HG03439 (cell line): ENCODE measurements at regions not wholly inside any gene's neighbourhood (a gene's known extent, or its start where the extent isn't known, plus 50 kb on each side); places are given as distances from the start of the nearest gene placed in this dataset.

Experiments
- ATAC-seq: cut with Tn5 transposase; IDR thresholded peaks from one replicate; pipeline ENCODE4 v1.9.1; 2021; ENCODE audit warnings: mild to moderate bottlenecking, moderate library complexity; ENCODE audit not compliant: unreplicated experiment

DNA sequence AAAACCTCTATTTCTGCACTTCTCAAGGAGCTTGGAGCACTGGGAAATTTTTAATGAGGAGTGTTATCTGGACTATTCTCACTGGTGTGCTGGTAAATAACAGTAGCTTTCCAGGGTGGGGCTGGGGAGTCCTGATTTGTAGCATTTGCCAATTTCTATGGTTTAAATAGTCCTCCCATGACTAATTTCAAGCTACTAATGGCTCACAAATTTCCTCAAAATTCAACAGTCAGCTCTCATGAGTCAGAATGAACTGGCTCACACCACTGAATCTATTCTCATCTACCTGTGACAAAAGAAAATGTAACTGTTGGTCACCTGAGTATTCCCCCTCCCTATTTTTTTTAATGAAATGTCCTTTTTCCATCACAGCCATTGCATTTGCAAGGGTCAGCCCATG lies 449.6 kb downstream of the KIF16B start:
- no peak for ATAC-seq

DNA sequence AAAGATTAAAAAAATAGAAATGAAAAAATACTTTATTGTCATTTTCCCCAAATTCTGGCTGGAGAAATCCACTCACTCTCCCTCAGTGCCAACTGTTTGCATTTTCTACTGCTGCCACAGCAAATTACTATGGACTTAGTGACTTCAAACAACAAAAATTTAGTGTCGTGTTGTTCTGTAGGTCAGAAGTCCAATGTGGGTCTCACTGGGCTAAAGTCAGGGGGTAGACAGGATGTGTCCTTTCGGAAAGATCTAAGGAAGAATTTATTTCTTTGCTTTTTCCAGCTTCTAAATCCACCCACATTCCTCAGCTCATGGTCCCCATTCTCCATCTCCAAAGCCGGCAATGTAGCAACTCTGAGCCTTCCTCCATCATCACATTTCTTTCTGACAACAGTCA lies 453.3 kb downstream of the KIF16B start:
- no peak for ATAC-seq

DNA sequence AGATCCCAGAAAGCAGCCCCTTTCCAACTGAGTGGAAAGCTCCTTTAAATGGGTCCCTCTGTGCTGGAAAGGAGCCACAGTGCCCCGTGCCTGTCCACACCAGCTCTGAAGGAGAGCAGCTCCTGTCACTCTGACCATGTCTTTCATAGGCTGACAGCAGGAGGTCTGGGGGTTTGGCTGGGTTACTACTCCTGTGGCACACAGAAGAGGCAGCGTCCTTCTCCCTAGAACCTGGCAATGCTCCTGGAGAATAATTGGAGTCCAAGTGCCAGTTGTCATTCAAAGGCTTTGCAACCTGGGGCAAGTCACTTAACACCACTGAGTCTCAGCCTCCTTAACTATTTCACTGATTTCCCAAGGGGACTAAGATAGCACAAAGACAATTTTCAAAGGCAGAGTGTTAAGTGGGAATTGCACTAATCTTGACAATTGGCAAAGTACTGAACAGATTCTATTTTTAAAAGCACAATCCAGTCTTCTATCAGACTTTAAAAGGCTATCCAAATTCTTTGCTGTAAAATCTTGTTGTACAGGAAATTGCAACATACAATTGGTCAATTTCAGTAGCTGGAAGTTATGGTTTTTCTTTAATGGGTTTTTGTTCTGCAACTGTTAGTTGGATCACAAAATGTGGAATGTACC lies 457.2 kb downstream of the KIF16B start:
- no peak for ATAC-seq

DNA sequence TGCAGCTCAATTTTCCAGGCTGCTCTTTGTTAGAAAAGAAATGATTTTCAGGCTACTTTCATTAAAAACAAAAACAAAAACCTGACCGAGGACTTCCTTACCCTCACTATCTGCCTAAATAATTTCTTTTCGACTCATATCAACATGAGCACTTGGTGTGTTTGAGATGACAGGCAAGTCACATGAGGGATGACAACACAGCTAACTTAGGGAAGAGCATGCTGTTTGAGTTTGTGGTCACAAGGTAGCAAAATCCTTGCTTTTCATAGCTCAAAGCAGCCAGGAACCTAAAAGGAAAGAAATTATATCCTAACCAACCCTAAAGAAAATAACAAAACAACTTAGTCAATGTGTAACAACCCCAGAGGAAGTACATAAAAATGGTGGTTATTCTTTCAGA lies 459.5 kb downstream of the KIF16B start:
- no peak for ATAC-seq

DNA sequence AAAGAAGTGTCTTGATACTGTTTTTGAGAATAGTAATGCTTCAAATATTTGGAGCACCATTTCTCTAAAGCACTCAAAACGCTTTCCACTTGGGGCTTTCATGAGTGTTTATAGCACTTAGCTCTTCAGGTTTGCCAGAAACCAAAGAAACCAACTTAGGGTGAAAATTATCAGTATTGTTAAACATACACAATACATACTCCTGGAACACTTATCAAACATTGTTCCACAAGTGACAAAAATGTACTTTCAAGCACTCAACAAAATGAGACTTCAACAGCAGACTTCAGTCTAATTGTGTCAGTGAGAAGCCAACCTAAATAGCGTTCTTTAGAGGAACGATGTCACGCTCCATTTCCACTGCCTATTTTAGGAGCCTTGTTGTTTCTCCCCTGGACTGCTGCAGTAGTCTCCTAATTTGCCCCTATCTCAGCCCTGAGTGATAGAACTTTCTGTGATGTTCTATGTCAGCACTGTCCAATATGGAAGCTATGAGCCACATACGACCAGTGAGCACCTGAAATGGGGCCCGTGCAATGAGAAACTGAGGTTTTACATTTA lies 461.3 kb downstream of the KIF16B start:
- no peak for ATAC-seq

DNA sequence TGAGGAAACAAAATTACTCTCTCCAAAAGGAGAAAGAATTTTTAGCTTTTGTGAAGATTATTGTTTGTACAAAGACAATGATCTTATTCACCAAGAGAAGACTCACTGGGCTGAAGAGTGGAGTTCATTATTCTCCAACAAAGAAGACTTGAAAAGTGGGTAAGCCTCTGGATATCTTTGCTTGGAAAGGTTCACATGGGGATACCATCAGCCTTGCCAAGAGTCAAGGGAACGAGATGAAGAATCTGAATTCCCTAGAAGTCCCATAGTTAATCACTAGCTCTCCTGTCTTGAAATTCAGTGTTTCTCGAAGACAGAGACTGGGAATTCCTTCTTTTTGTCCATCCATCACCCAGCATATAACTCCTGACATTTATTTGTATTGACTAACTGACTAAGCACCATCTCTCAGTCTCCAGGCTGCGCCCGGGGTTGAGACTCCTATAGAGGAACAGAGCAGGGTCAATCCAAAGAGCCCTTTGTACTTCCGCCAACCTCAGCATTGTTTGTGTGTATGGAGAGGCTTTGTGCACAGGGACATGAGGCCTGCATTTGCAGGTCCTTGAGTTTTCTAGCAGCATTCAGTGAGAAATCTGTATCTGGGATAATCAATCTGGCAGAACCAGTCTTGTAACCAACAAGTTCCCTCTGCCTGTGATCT lies 461.9 kb downstream of the KIF16B start:
- ATAC-seq, result no peak

DNA sequence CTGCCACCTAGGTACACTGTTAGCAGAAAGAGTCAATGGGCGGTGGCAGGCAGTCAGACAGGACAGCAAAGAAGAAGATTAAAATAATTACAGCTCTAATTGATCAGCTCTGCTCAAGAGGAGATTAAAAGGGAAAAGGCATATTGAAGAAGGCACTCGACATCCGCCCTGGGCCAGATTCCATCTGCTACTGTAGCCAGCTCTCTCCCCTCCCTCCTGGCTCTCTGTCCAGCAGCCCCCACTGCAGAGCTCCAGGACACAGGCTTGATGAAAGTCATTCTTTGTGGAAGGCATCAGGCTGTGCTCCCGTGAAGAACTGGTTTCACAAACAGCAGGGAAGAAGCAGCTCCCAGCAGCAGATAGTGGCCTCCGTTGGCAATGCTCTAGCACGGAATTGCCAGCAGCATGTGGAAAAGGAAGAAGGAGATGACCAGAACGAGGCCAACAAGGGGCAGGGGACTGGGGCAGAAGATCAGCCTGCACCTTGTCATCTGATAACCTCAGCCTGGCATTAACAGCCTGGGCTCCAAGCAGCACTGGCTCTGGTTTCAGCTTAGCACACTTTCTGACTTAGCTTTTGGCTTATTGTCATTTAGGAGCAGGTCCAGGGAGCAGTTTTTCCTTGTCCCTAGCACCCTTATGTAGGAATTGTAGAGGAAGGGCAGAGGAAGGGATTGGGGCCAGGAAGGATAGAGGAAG lies 465.9 kb downstream of the KIF16B start:
- no peak for ATAC-seq

DNA sequence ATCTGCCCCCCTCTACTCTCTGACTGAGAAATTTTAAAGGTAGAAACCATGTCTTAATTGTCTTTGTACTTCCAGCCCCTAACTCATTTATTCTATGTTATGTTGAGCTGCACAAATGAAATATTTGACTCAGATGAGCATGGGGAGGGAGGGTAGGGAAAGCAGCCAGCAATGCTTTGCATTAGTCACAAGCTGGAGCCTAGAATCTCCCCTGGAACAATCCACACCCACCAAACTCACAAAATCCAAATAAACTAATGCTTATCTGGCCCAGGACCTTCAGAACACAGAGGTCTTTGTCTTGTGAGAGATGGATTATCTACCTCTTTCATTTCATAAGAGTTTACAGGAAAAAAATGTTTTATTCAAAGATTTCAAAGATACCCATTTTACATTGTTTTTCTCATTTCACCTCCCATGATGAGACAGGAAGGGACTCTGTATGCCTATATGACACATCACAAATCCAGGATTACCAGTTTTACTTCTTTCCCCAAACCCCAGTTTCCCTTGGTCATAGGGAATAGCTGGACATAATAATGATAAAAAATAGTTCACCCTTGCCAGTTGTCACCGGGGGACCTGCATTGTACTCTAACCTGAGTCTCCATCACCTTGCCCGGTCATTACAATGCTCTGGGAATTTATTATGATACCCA lies 466.9 kb downstream of the KIF16B start:
- no peak for ATAC-seq

DNA sequence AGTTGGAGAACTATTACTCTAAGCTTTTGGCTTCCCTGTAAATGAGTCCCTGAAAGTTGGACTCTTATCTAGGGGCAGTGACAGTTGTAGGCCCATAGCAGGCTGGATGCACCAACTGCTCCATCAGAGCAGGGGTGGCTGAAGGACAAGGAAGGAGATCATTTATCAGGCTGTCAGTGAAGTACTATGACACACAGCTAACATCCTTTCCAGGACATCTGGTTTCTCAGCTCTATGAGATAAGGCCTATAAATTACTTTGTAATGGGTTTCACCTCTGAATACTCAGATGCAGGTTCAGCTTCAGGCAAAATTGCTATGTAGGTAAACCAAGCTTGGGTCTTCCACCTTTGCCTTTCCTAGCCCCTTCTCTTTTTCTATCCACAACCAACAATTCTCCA lies 468.5 kb downstream of the KIF16B start:
- no peak for ATAC-seq
